T-helper 1 cell treated with Interleukin-12 subunit alpha and Interleukin-12 subunit beta and Interleukin-4 antibody, amounts not matched to agents 30 ng/mL and 1 ng/mL, for 36 hours (primary cell): ENCODE measurements at regions not wholly inside any gene's neighbourhood (a gene's known extent, or its start where the extent isn't known, plus 50 kb on each side); places are given as distances from the start of the nearest gene placed in this dataset.
"Not testable (repeated sequence)": the region's sequence is repeated elsewhere in the genome, so short reads cannot be mapped to it uniquely, and the experiment has no call there.

ENCODE experiments used
- intact Hi-C: fragments of 100-400 bp; cut with micrococcal nuclease; formaldehyde crosslinking; loops from one replicate; pipeline ENCODE4 v1.15.1; 2024

- intact Hi-C loops: loop anchor here (1.0 to 2.0 kb wide), 4 partner anchors 39 to 179 kb away; no protein-coding TSS in a partner anchor
These were observed 227.7 kb downstream of the RPIA start for GRCh38 chr2:88919087-88919738.

- intact Hi-C loops: not testable (repeated sequence)
These were observed 228.9 kb downstream of the RPIA start for GRCh38 chr2:88920399-88920798.

DNA sequence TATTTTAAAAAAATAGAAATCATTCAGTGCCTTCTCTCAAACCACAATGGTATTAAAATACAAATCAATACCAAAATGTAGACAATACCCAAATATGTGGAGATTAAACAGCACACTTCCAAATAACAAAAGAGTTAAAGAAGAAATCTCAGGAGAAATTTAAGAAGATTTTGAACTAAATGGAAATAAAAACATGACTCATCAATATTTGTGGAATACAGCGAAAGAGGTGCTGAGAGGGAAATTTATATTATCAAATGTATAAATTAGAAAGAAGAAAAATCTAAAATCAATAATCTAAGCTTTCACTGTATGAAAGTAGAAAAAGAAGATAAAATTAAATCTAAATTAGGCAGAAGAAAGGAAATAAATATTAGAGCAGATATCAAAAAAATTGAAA is 233.1 kb downstream of the RPIA start:
- intact Hi-C loops: no loop called here

DNA sequence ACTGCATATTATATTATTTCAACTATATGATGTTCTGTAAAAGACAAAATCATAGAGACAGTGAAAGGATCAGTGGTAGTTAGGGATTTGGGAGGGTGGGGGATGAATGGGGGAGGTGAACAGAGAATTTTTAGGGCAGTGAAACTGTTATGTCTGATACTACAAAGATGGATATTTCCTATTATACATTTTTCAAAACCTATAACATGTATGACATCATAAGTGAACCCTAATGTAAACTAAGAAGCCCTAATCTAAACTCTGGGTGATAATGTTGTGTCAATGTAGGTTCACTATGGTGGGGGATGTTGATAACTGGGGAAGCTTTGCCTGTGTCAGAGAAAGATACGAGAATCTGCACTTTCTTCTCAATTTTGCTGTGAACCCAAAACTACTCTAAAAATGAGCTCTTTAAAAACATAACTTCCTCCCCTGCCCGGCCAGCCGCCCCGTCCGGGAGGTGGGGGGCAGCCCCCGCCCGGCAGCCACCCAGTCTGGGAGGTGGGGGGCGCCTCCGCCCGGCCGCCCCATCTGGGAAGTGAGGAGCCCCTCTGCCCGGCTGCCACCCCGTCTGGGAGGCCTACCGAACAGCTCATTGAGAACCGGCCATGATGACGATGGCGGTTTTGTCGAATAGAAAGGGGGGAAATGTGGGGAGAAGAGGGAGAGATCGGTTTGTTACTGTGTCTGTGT is 234.4 kb downstream of the RPIA start:
- intact Hi-C loops: no loop called here

- intact Hi-C loops: no loop called here
These were observed 235.7 kb downstream of the RPIA start for GRCh38 chr2:88927128-88927527.

GRCh38 chr2:88930659-88931058 is 239.2 kb downstream of the RPIA start:
- intact Hi-C loops: no loop called here

GRCh38 chr2:88932686-88933085 is 241.2 kb downstream of the RPIA start:
- intact Hi-C loops: no loop called here

GRCh38 chr2:88933091-88933490 is 241.6 kb downstream of the RPIA start:
- intact Hi-C loops: no loop called here

DNA sequence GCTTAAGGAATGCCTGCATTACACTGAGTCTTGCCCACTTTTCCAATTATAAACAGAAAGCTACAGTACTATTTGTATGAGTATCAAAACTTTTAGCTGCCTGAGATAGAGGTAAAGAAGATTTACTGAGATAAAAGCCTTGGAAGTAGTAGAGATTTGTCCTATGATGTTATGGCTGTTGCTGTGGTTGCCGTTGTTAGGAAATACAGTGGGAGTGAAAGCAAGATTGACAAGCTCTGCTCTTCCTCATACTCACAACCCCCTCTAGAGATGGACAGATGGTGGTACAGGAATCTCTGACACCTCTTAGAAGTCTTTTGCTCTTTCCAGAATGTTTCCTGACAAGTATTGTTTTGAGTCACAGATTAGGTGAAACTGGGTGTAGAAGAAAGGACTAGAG is 242.5 kb downstream of the RPIA start:
- intact Hi-C loops: no loop called here

DNA sequence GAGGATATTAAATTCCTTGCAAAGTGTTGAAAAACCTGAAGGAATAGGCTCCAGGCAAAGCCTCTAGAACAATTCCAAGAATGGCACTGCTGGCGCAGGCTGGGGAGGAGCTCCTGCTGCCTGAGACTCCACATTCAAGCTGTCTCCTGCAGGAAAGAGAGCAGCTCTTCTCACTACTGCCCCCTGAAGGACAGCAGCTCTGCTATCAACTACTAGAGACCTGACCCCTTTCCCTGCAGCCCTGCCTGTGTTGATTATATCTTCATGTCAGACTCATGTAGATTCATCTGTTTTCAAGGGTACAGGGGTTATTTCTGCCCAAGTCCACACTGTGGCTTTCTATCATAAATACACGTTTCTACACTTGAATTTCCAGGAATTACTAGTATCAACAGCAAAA is 249.7 kb downstream of the RPIA start:
- intact Hi-C loops: not testable (repeated sequence)

DNA sequence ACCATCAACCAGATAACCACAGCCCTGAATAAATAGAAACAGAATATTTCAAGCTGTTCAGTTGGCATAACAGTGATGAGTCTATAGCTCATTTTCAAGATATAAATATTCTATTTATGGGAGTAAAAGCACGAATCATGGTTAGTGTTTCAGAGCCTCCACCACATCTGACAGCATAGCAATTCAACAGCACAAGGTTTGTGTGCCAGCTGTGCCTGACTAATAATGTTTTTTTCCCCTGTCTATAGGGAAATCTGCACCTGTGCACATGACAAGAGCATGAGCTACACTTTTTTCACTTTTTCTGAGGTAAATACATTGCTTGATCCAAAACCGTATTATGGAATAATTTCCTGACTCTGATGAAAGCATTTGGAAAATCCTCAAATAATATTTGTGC is 251.3 kb downstream of the RPIA start:
- intact Hi-C loops: no loop called here

DNA sequence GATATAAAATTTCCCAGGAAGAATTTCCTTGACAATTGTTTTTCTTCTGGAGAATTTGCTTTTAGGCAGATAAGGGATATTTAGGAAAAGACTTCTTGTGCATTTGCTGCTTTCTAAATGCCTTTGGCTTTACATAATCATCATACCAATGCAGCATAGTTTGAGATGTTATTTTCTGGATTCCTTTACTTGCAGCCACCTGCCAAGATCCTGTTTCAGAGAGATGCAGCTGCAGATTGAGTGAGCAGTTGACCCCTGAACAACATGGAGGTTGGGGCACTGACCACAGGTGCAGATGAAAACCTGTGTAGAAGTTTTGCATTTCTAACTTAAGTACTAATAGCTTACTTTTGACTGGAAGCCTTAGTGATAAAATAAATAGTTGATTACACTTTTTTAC is 257.9 kb downstream of the RPIA start:
- intact Hi-C loops: no loop called here

- intact Hi-C loops: no loop called here
These were observed 258.5 kb downstream of the RPIA start for GRCh38 chr2:88950010-88950409.

- intact Hi-C loops: no loop called here
These were observed 264.1 kb downstream of the RPIA start for GRCh38 chr2:88955607-88956006.

GRCh38 chr2:88959480-88960204 is 268.2 kb downstream of the RPIA start:
- intact Hi-C loops: no loop called here

DNA sequence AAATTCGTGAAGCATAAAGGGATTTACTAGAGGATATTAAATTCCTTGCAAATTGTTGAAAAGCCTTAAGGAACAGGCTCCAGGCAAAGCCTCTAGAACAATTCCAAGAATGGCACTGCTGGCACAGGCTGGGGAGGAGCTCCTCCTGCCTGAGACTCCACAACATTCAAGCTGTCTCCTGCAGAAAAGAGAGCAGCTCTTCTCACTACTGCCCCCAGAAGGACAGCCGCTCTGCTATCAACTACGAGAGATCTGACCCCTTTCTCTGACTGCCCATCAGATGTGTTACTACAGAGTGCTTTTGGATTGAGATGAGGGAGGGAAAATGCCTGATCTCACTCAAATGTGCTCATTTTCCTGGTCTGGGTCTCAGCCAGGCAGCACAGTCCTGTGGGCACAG is 269.9 kb downstream of the RPIA start:
- intact Hi-C loops: not testable (repeated sequence)

GRCh38 chr2:88967844-88968243 is 276.4 kb downstream of the RPIA start:
- intact Hi-C loops: no loop called here

GRCh38 chr2:88978011-88978410 is 286.5 kb downstream of the RPIA start:
- intact Hi-C loops: not testable (repeated sequence)

DNA sequence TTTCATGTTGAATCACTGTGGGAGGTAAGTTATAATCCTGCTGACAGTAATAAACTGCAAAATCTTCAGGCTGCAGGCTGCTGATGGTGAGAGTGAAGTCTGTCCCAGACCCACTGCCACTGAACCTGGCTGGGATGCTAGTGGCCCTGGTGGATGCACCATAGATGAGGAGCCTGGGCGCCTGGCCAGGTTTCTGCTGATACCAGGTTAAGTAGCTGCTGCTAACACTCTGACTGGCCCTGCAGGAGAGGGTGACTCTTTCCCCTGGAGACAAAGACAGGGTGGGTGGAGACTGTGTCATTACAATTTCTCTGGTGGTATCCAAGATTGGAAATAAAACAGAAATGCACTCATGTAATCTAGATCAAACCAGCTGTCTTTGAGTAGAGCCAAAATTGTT is 287.0 kb downstream of the RPIA start:
- intact Hi-C loops: not testable (repeated sequence)

DNA sequence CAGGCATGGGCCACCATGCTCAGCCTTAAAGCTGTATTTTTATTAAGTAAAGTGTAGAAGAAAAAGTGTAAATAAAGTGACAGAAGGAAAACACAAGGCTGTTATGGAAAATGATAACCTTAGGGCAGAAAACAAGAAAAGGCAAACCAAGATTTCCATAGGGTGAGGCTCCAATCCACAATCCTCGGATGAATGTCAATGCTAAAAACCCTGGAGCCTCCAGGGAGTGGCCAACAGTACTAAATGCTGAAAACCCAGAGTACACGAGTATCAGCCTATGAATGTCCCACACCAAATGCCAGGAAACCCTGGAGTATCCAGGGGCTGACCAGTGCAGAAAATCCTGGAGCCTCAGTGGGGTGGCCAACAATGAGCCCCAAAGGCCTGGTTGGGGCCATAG is 292.6 kb downstream of the RPIA start:
- intact Hi-C loops: not testable (repeated sequence)

DNA sequence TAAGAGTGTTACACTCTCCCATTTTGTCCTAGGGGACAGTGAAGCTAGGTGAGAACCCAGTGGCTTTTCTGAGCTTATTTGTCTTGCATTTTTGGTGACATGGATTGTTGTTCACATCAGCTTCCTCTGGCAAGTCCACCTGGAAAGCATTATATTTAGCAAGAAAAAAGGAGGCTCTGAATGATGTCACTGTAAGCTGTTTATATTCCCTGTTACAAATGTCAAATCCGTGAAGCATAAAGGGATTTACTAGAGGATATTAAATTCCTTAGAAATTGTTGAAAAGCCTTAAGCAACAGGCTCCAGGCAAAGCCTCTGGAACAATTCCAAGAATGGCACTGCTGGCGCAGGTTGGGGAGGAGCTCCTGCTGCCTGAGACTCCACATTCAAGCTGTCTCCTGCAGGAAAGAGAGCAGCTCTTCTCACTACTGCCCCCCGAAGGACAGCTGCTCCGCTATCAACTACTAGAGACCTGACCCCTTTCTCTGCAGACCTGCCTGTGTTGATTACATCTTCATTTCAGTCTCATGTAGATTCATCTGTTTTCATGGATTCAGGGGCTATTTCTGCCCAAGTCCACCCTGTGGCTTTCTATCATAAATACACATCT is 295.4 kb downstream of the RPIA start:
- intact Hi-C loops: not testable (repeated sequence)

GRCh38 chr2:88988617-88989016 is 297.1 kb downstream of the RPIA start:
- intact Hi-C loops: not testable (repeated sequence)
